HL-60 (cell line): ENCODE measurements at regions not wholly inside any gene's neighbourhood (a gene's known extent, or its start where the extent isn't known, plus 50 kb on each side); places are given as distances from the start of the nearest gene placed in this dataset.

Experiments
- DNase-seq, 2 experiments: peaks; one replicate each; pipeline ENCODE4 v3.0.0-alpha.2; 2010 to 2020; ENCODE audit warnings: low read depth in 1 of 2, low spot score in 1 of 2
- H3K27ac ChIP-seq: fragments of 250-450 bp; sonication (Bioruptor Pico); replicated peaks from 2 replicates; pipeline ENCODE4 v1.5.1; 2020; ENCODE audit warnings: mild to moderate bottlenecking, moderate library complexity
- H3K27me3 ChIP-seq: fragments of 250-450 bp; sonication (Bioruptor Pico); 2 replicates; pipeline ENCODE4 v1.5.1; 2021; ENCODE audit warnings: mild to moderate bottlenecking, moderate library complexity; ENCODE audit not compliant: insufficient read depth, poor library complexity, severe bottlenecking
- H3K4me3 ChIP-seq: replicated peaks from 2 replicates; pipeline ENCODE4 v1.5.1; 2011; ENCODE audit warnings: mild to moderate bottlenecking, control low read depth, low read length; ENCODE audit not compliant: insufficient read depth
- GABPA ChIP-seq: IDR thresholded peaks from 2 replicates; pipeline ENCODE4 v1.6.1; 2012; ENCODE audit warnings: low read depth
- POLR2AphosphoS5 ChIP-seq: IDR thresholded peaks from 2 replicates; pipeline ENCODE4 v1.6.1; 2012; ENCODE audit warnings: low read depth
- SPI1 ChIP-seq: IDR thresholded peaks from 2 replicates; pipeline ENCODE4 v1.6.1; 2012; ENCODE audit warnings: low read depth, mild to moderate bottlenecking, borderline replicate concordance
- TF ChIP-seq, protein P1 (sequence below): IDR thresholded peaks from one replicate; pipeline ENCODE4 v1.5.1; 2011; ENCODE audit warnings: low read length, control low read depth, inconsistent platforms; ENCODE audit not compliant: insufficient read depth
- TF ChIP-seq, protein P2 (sequence below): IDR thresholded peaks from 2 replicates; pipeline ENCODE4 v1.6.1; 2012; ENCODE audit warnings: low read depth; ENCODE audit not compliant: insufficient replicate concordance

DNA sequence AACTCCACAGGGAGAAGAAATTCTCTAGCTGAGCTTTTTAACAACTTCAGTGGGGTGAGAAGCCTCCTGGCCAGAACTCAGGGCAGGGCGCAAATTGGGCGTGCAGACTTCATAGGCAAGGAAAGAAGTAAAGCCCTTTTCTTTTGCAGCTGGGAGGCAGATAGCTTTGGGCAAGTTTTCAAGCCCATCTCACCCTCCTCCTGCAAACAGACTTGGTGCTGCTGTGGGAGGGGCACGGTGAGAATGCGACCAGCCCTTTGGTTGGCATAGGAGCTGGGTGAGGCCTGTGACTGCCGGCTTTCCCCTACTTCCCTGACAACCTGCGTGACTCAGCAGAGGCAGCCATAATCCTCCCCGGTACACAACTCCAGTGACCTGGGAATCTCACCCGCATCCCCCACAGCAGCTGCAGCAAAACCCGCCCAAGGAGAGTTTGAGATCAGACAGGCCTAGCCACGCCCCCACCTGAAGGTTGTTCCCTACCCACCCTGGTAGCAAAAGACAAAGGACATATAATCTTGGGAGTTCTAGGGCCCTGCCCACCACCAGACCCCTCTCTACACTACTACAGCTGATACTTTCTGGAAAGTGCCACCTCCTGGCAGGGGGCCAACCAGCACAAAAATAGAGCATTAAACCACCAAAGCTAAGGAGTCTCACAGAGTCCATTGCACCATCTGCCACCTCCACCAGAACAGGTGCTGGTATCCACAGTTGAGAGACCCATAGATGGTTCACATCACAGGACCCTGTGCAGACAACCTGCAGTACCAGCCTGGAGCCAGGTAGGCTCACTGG lies 195.5 kb upstream of the CCL2 start:
- TF ChIP-seq, protein P1, sequence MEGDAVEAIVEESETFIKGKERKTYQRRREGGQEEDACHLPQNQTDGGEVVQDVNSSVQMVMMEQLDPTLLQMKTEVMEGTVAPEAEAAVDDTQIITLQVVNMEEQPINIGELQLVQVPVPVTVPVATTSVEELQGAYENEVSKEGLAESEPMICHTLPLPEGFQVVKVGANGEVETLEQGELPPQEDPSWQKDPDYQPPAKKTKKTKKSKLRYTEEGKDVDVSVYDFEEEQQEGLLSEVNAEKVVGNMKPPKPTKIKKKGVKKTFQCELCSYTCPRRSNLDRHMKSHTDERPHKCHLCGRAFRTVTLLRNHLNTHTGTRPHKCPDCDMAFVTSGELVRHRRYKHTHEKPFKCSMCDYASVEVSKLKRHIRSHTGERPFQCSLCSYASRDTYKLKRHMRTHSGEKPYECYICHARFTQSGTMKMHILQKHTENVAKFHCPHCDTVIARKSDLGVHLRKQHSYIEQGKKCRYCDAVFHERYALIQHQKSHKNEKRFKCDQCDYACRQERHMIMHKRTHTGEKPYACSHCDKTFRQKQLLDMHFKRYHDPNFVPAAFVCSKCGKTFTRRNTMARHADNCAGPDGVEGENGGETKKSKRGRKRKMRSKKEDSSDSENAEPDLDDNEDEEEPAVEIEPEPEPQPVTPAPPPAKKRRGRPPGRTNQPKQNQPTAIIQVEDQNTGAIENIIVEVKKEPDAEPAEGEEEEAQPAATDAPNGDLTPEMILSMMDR = no peak
- TF ChIP-seq SPI1 = no peak
- TF ChIP-seq GABPA = no peak
- no peak for TF ChIP-seq POLR2AphosphoS5
- TF ChIP-seq, protein P2, sequence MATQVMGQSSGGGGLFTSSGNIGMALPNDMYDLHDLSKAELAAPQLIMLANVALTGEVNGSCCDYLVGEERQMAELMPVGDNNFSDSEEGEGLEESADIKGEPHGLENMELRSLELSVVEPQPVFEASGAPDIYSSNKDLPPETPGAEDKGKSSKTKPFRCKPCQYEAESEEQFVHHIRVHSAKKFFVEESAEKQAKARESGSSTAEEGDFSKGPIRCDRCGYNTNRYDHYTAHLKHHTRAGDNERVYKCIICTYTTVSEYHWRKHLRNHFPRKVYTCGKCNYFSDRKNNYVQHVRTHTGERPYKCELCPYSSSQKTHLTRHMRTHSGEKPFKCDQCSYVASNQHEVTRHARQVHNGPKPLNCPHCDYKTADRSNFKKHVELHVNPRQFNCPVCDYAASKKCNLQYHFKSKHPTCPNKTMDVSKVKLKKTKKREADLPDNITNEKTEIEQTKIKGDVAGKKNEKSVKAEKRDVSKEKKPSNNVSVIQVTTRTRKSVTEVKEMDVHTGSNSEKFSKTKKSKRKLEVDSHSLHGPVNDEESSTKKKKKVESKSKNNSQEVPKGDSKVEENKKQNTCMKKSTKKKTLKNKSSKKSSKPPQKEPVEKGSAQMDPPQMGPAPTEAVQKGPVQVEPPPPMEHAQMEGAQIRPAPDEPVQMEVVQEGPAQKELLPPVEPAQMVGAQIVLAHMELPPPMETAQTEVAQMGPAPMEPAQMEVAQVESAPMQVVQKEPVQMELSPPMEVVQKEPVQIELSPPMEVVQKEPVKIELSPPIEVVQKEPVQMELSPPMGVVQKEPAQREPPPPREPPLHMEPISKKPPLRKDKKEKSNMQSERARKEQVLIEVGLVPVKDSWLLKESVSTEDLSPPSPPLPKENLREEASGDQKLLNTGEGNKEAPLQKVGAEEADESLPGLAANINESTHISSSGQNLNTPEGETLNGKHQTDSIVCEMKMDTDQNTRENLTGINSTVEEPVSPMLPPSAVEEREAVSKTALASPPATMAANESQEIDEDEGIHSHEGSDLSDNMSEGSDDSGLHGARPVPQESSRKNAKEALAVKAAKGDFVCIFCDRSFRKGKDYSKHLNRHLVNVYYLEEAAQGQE = no peak
- no peak overlapping the region for H3K4me3 ChIP-seq
- H3K27ac ChIP-seq = no peak overlapping the region
- no peaks in the 10 kb centered on the region for H3K27me3 ChIP-seq
- DNase-seq = no peak

DNA sequence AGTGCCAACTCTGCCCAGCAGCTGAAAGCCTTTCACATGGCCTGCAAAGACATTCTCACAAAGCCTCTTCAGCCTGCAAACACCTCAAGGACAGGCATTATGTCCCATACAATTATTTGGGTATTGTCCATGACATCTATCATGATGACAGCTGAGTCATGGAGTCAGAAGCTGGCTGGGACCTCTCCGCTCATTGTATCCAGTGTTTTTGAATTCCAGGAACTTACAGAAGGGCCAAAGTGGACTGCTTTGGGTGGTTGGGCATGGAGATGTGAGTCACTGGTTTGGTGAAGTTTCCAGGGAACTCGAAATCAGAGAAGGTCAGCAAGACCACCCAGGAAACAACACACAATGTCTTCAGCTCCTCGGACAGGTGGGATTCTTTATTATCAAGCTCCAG lies 188.6 kb upstream of the CCL2 start:
- H3K27ac ChIP-seq = no peak overlapping the region
- DNase-seq = no peak
- H3K27me3 ChIP-seq = no peaks in the 10 kb centered on the region
- TF ChIP-seq SPI1 (no peak), GABPA (no peak), POLR2AphosphoS5 (no peak)
- TF ChIP-seq, protein P1 = no peak
- TF ChIP-seq, protein P2 = no peak
- H3K4me3 ChIP-seq = no peak overlapping the region

DNA sequence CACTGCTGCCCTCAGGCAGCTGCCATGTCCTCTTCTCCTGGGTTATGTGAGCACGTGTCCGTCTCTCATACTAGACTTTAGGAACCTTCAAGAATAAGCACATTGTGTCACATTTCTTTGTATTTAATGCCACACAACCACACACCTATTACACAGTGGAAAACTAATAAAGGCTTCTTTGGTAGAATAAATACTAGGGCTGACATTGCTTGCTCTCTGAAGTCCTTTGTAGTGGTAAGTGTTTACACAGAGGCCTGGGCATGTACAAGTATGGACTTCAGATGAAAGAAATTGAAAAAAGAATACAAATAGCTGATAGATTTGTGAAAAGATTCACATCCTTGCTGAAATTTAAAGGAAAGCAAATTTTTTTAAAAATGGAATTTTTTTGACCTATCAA lies 188.1 kb upstream of the CCL2 start:
- Histone ChIP-seq H3K27me3 (no peaks in the 10 kb centered on the region), H3K27ac (no peak overlapping the region), H3K4me3 (no peak overlapping the region)
- no peak for DNase-seq
- TF ChIP-seq GABPA (no peak), POLR2AphosphoS5 (no peak)

DNA sequence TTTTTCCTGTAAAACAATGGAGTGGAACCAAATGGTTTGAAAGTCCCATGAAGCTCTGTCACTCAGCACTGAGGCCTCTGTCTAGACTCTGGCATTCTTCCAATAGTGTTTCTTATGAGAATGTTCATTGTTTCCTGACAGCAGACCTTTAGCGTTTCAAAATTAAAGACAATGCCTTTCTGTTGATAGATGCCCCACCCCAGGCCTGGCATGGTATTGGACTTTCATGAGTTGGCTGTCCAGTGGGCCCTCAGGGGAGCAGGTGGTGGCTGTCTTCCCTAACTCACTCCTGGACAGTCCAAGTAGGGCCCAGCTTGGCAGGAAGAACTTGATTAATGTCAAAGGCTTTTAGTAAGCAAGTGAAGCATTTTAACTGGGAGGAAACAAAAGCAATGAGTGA lies 186.5 kb upstream of the CCL2 start:
- Histone ChIP-seq H3K27me3 (no peaks in the 10 kb centered on the region), H3K27ac (no peak overlapping the region), H3K4me3 (no peak overlapping the region)
- TF ChIP-seq GABPA (no peak), SPI1 (no peak), POLR2AphosphoS5 (no peak)
- TF ChIP-seq, protein P1 = no peak
- TF ChIP-seq, protein P2 = no peak
- DNase-seq = no peak
